GM23248 (cell line): ENCODE measurements at regions not wholly inside any gene's neighbourhood (a gene's known extent, or its start where the extent isn't known, plus 50 kb on each side); places are given as distances from the start of the nearest gene placed in this dataset.

Experiments
- EZH2 ChIP-seq: fragments of 200-600 bp; sonication (generic); IDR thresholded peaks from 2 replicates; pipeline ENCODE4 v1.6.1; 2018; ENCODE audit warnings: antibody characterized with exemption, mild to moderate bottlenecking; ENCODE audit not compliant: insufficient read depth, poor library complexity, severe bottlenecking
- EZH2phosphoT487 ChIP-seq: fragments of 200-600 bp; sonication (generic); IDR thresholded peaks from 2 replicates; pipeline ENCODE4 v1.6.1; 2018; ENCODE audit warnings: antibody characterized with exemption, moderate library complexity, mild to moderate bottlenecking, low read depth; ENCODE audit not compliant: insufficient read depth

DNA sequence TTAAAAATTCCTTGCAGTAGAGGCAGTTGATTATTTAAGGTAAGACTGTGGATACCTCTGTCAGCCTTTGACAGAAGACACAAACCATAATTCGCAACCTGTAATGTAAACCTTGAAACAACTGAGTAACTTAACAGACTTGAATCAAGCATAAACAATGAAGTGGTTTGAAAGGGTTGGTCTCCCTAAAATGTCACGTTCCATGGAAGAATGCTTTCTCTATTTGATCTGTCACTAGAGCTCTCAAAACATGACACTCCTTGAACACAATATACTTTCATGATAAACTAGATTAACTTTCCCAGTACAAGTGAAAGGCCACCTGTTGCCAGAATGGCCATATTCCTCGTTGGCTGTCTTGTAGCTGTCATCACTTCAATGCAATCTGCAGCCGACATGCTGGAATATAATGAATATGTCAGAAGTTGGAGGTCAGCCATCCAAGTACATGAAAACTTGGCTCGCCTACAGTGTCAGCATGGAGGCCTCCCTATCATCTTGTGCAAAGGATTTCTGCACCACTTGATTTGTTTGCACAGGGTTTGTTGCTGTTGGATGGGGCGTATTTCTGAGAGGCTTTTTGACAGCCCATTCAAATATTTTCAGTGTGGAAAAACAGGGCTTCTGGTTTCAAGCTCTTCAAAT is 228.0 kb downstream of the TLE4 start:
- TF ChIP-seq EZH2: no peak
- no peak for TF ChIP-seq EZH2phosphoT487
